Sigmoid colon (tissue), 6 donors: ENCODE measurements at regions not wholly inside any gene's neighbourhood (a gene's known extent, or its start where the extent isn't known, plus 50 kb on each side); places are given as distances from the start of the nearest gene placed in this dataset.

Experiments
- DNase-seq: peaks from one replicate; pipeline ENCODE4 v3.0.0-alpha.2; 2019
- H3K27ac ChIP-seq, 4 donors: fragments of 200-600 bp; sonication (generic); one replicate each; pipeline ENCODE4 v1.5.1; 2016 to 2019; ENCODE audit warnings: mild to moderate bottlenecking in 1 of 4
- H3K27me3 ChIP-seq, 3 donors: fragments of 200-600 bp; sonication (generic); one replicate each; pipeline ENCODE4 v1.5.1; 2019; ENCODE audit warnings: mild to moderate bottlenecking in 1 of 3
- H3K36me3 ChIP-seq, 4 donors: fragments of 200-600 bp; sonication (generic); one replicate each; pipeline ENCODE4 v1.5.1; 2016 to 2019
- H3K4me1 ChIP-seq, 4 donors: fragments of 200-600 bp; sonication (generic); one replicate each; pipeline ENCODE4 v1.5.1; 2017 to 2019
- H3K4me3 ChIP-seq, 4 donors: fragments of 200-600 bp; sonication (generic); one replicate each; pipeline ENCODE4 v1.5.1; 2017 to 2019; ENCODE audit warnings: mild to moderate bottlenecking in 2 of 4, moderate library complexity in 1 of 4
- H3K9me3 ChIP-seq, 4 donors: fragments of 200-600 bp in 3 of 4; sonication (generic) in 3 of 4; one replicate each; pipeline versions ENCODE4 v1.5.1 to v1.6.1; 2013 to 2019
- CTCF ChIP-seq, 4 experiments: fragments of 450-650 bp in 3 of 4; fragments of 200-600 bp in 1 of 4; IDR thresholded peaks; one replicate each; pipeline ENCODE4 v1.5.1; 2016 to 2019; ENCODE audit warnings: antibody characterized with exemption in 4 of 4, mild to moderate bottlenecking in 3 of 4, moderate library complexity in 2 of 4
- EP300 ChIP-seq, 4 donors: sonication (generic); formaldehyde crosslinking; IDR thresholded peaks; one replicate each; pipeline ENCODE4 v1.6.1; 2017; ENCODE audit warnings: antibody characterized with exemption in 4 of 4
- POLR2A ChIP-seq, 2 donors: fragments of 450-650 bp; IDR thresholded peaks; one replicate each; pipeline ENCODE4 v1.6.1; 2016; ENCODE audit warnings: antibody characterized with exemption in 2 of 2, mild to moderate bottlenecking in 2 of 2, moderate library complexity in 2 of 2
- POLR2AphosphoS5 ChIP-seq, 4 donors: sonication (generic); formaldehyde crosslinking; IDR thresholded peaks; one replicate each; pipeline ENCODE4 v1.6.1; 2017; ENCODE audit warnings: antibody characterized with exemption in 4 of 4
- WGBS, 2 donors: extraction: QIAGEN DNeasy Blood & Tissue Kit; methylation state at CpG; one replicate each; pipeline ENCODE4 v1.1.7; 2013; 5-methylcytosine and 5-hydroxymethylcytosine counted together
- intact Hi-C: fragments of 100-400 bp; cut with DNase I; formaldehyde crosslinking; loops from one replicate; pipeline ENCODE4 v1.15.1; 2023
- donor health status: healthy with polysubstance abuse.
- donor health status: healthy.

DNA sequence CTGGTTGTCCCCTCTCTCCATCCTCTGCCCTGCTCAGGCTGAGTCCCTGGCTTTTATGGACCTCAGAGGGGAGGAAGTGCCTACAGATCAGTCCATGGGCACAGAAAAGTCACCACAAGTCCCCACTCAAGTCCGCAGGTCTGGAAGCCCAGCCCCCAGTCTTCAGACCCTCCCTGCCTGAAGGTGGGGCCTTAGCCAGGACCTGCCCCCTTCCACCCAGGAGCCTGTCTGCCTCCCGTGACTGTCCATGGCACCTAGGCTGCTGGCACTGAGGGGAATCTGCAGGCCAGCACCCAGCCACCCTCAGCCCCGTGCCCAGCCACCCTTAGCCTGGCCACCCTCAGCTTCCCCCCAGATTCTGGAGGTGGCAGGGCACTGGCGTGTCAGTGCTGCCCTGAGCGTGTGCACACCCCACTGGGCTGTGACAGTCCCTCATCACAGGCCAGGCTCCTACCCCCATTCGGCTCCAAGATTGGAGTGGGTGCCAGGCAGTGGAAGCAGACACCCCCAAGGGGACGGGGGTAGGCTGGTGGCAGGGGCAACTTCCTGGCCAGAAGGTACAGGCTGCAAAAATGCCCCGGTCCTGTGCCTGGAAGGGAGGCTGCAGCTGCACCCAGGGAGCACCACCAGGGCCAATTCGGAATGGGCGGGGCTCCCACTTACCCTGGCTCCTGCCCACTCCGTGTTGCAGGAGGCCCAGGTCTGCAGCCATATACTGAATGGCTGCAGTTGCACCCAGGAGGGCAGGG lies 154.7 kb upstream of the RMP24 start:
- Histone ChIP-seq H3K27me3 (no peaks in the 10 kb centered on the region), H3K4me1 (no peaks in the 10 kb centered on the region), H3K9me3 (no peaks in the 10 kb centered on the region), H3K27ac (no peak overlapping the region), H3K36me3 (no peaks in the 10 kb centered on the region), H3K4me3 (no peak overlapping the region)
- no peak for TF ChIP-seq POLR2AphosphoS5 (IDR thresholded peaks at IDR 0.05)
- TF ChIP-seq CTCF (IDR thresholded peaks at IDR 0.05): no peak
- TF ChIP-seq POLR2A (IDR thresholded peaks at IDR 0.05): no peak
- TF ChIP-seq EP300 (IDR thresholded peaks at IDR 0.05): no peak
- 79 to 89% methylated on average over 11 of the region's 11 CpGs for WGBS, 2 donors
- intact Hi-C loops: no loop called here
- no peak for DNase-seq

DNA sequence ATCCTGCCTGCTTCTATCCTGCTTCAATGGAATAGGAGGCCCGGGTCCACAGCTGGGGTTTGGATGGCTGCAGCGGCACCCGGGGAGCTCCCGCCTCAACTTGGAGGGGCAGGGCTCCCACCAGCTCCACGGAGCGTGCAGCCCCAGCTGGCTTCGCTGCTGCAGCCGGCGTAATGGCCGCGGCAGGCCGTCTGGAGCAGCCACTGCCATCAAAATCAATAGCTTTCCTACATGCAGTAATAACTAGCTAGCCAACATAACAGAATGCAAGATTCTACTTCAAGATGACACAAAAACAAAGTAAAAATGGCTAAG lies 154.2 kb upstream of the RMP24 start:
- intact Hi-C loops: no loop called here
- 92 to 94% methylated on average over 12 of the region's 12 CpGs for WGBS, 2 donors

GRCh38 chr18:35822413-35822812 lies 150.1 kb upstream of the RMP24 start:
- intact Hi-C loops: no loop called here

More for the DNA sequence above, 154.2 kb upstream of the RMP24 start:
- no peaks in the 10 kb centered on the region for H3K36me3 ChIP-seq
- H3K4me3 ChIP-seq: no peak overlapping the region
- TF ChIP-seq CTCF (IDR thresholded peaks at IDR 0.05) (no peak), POLR2A (IDR thresholded peaks at IDR 0.05) (no peak), POLR2AphosphoS5 (IDR thresholded peaks at IDR 0.05) (no peak), EP300 (IDR thresholded peaks at IDR 0.05) (no peak)
- H3K27me3 ChIP-seq: no peaks in the 10 kb centered on the region
- H3K27ac ChIP-seq: no peak overlapping the region
- H3K9me3 ChIP-seq: no peaks in the 10 kb centered on the region
- H3K4me1 ChIP-seq: no peaks in the 10 kb centered on the region
- DNase-seq: no peak

DNA sequence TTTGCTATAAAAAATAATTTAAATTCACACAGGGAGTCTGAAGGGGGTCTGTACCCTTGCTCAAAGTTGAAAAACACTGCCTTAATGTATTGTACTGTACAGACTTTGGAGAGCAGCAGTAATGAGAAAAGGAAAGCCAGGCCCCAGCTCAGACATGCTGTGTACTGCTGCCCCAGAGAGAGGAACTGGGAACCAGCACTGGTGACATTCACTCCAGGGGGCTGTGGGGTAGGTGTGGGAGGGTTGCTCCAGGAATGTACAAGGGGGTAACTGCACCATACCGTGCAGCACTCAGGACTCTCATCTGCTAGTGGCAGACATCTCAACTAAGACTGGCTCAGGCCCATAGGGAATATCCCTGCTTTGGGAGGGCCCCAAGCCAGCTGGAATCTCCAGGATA lies 146.0 kb upstream of the RMP24 start:
- TF ChIP-seq POLR2AphosphoS5 (IDR thresholded peaks at IDR 0.05) (no peak), EP300 (IDR thresholded peaks at IDR 0.05) (no peak), CTCF (IDR thresholded peaks at IDR 0.05) (no peak), POLR2A (IDR thresholded peaks at IDR 0.05) (no peak)
- no peak for DNase-seq
- 65 to 70% methylated on average over 1 of the region's 1 CpG for WGBS, 2 donors
- Histone ChIP-seq H3K4me3 (no peak overlapping the region), H3K4me1 (no peaks in the 10 kb centered on the region), H3K9me3 (no peaks in the 10 kb centered on the region), H3K27ac (no peak overlapping the region), H3K27me3 (no peaks in the 10 kb centered on the region), H3K36me3 (no peaks in the 10 kb centered on the region)
- intact Hi-C loops: no loop called here

More at GRCh38 chr18:35822413-35822812, 150.1 kb upstream of the RMP24 start:
- WGBS, 2 donors: 75 to 78% methylated on average over 6 of the region's 6 CpGs
- TF ChIP-seq POLR2A (IDR thresholded peaks at IDR 0.05) (no peak), CTCF (IDR thresholded peaks at IDR 0.05) (no peak), POLR2AphosphoS5 (IDR thresholded peaks at IDR 0.05) (no peak), EP300 (IDR thresholded peaks at IDR 0.05) (no peak)
- Histone ChIP-seq H3K4me3 (no peak overlapping the region), H3K9me3 (no peaks in the 10 kb centered on the region), H3K27ac (no peak overlapping the region), H3K4me1 (no peaks in the 10 kb centered on the region), H3K36me3 (no peaks in the 10 kb centered on the region), H3K27me3 (no peaks in the 10 kb centered on the region)
- DNase-seq: no peak
